NCI-H510A (cell line): ENCODE measurements at regions not wholly inside any gene's neighbourhood (a gene's known extent, or its start where the extent isn't known, plus 50 kb on each side); places are given as distances from the start of the nearest gene placed in this dataset.

Experiments used
- DNase-seq: peaks from one replicate; lab custom pipeline; 2025; lab: John Stamatoyannopoulos, UW

DNA sequence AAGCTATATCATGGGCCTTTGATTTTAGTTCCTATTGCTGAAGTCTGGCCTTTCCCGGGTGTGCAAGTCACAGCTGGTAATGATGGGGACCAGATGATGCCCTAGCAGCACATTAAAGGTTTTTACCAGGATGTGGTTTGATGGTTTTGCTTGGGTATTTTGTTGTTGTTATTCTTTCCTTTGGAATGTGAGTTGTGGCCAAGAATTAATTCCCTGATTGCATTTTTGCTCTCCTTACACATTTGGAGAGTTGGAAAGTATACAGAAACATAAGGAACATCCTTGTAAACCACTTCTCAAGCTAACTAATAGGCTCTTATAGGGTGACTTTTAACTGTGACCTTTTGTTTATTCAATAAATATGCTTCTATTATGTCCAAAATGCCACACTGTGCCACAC lies 154.1 kb upstream of the MMADHC start:
- DNase-seq = no peak

- no peak for DNase-seq
Observed at GRCh38 chr2:149740490-149740889, 152.9 kb upstream of the MMADHC start.

DNA sequence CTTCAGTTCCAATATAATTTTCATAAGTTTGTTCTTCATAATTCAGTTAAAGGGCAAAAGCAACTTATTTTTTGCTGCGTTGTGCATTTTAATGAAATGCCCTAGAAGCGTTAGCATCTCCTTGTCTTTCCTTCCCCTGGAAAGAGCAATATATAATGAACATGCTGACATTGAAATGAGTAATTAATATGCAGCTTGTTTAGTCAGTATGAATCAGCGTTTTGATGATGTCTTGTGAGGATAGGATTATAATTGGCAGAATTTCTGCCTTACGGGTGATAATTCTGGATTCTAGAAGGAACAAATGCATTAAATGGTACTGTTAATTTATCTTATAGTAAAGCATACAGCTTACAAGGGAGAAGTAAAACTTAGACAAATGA lies 152.3 kb upstream of the MMADHC start:
- DNase-seq = no peak

DNA sequence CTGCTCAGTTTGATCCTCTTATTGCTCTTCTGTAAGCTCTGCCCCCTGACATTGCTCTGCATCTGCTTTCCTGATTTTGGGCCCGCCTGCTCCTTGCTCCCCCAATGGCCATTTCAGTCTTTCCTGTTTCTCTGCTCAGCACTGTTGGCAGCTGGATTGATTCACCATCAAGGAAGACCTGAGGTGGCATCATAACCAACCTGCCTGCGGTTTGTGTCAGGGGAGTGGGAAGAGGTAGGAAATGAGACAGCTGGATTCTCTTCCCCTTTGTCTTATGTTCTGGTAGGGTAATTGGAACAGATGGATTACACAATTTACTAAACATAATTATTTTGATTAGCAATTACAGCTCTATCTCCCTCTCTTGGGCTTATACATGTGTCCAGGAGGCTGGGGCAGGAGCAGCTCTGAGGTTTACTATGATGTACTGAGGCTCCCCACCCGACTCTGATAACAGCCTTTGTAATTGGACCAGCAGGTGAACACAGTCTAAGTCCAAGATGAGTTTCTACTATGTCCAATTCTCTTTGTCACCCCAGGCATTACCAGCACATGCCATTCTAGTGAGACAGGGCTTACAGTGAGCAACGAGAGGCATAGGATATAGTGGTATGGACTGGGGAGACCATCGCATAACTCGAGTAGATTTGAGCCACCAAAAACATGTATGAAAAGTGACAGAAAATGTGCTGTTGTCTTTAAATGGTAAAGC lies 151.8 kb upstream of the MMADHC start:
- no peak for DNase-seq

DNA sequence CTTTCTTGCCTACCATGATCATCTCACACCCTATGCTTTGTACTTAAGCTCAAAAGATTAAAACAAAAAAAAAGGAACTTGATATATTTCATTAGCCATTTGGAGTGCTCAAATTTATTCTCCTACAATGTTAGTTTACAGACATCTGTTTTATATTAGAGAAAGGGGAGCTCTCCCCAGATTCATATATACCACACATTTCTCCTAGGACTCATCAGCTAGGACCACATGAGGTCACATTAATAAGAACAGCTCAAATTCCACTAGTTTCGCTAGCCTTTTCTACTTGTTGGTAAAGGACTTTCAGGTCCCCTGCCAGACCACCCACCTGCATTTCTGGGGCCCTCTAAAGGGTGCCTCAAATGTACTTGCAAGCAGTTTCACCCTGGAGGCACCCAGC lies 151.2 kb upstream of the MMADHC start:
- no peak for DNase-seq

- DNase-seq = no peak
Observed at GRCh38 chr2:149737896-149738295, 150.3 kb upstream of the MMADHC start.

- no peak for DNase-seq
Observed at GRCh38 chr2:149735237-149735958, 147.8 kb upstream of the MMADHC start.

DNA sequence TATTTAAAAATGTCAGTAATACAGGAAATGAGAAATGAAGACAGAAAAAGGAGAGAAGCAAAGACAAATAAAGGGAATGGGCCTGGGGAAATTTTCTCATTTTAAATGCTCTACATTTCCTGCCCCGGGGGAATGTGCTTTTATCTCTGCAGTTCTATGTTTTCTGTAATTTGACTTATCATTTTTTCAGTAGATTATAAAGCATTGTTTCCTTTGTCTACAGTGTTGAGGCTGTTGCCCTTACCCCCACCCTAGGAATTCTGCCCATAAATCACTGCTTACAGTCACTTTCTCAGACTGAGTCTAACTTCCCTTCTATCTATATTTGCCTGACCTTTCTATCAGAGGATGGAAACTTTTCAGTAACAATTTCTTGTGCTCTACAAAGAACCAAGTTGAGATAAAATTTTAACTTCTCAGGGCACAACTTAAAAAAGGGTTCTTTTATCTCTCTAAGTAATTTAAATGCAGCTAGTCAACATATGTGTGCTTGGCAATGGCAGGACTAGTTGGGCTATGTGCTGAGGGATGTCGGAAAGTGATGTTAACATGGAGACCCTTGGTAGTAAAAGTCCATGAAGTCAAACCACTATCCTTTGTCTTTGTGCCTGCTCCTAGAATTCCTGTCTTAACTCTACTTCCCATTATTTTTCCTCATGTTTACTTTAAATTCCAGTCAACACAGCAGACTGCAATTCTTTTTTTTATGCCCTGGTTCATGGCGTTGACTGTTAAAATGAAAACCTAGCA lies 146.5 kb upstream of the MMADHC start:
- no peak for DNase-seq

DNA sequence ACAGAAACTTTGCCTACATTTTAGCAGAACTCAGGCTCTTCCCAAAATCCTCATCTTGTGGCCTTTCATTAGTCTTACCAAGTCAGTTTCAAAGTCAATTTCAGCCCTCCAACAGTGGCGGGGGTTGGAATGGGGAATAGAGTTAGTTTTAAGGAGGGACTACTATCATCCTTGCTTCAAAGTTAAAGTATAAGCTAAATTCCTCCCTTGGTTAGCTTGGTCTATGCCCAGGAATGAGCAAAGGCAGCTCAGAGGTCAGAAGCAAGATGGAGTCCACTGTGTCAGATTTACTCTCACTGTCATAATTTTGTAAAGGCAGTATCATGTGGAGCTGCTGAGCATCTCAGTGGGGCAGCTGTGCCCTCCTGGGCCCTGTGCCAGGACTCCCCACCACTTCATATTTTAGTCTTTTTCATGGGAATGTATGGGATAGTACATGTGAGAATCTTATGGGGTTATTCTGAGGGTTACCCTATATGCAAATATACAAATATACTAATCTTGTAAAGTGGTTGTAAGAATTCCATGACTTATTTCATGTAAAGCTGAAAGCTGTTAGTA lies 145.2 kb upstream of the MMADHC start:
- DNase-seq = no peak

- no peak for DNase-seq
Observed at GRCh38 chr2:149732001-149732685, 144.6 kb upstream of the MMADHC start.

- no peak for DNase-seq
Observed at GRCh38 chr2:149731079-149731478, 143.5 kb upstream of the MMADHC start.

DNA sequence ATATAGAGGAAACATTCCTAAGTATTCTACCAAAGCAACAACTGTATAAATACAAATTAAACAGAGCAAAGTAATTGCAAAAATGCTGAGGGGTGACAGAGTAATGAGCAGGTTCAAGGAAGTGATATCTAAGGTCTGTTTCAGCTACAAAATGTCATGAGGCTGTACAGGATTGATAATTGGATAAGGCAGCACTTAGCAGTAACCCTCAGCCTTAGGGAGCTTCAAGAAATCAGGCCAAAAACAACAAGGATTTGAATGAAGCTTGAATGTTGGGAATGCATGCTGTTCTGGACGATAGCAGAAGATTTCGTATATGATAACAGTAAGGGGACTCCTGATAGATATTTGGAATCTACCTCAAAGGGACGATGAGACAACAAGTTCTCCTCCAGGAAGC lies 142.0 kb upstream of the MMADHC start:
- DNase-seq = no peak

DNA sequence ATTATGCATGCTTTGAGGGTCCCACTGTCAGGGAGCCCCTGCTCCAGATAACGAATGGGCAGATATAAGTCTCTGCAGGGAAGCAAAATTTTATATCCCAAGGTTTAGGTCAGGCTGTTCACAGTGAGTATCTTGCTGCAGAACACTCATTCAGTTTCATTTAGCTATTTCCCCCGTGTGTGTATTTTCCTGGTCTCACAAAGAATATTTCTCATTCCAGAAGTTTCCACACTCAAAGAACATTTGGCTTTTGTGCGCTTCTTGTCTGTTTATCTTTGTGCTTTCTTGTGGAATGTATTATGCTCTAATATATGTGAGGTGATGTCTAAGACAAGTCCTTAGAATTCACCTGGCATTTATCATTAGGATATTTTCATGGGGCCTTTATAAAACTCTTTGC lies 140.4 kb upstream of the MMADHC start:
- no peak for DNase-seq

DNA sequence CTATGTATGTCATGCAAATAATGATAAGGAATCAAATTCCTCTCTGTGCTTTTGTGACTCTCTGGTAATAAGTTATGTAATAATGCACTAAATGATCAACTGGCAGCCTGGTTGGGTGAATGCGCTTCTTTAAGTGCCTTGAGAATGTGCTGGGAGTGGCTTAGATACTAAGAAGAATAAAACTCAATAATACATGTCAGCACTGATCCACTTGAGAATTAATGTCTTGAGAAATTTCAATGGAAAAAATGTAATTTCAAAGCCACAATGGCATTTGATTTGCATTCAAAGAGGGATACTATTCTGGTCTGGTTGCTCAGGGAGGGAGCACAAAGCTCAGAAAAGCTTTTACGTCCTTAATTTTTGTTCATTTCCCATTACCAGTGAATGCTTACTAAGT lies 137.7 kb upstream of the MMADHC start:
- DNase-seq = no peak

- no peak for DNase-seq
Observed at GRCh38 chr2:149724091-149724490, 136.5 kb upstream of the MMADHC start.

DNA sequence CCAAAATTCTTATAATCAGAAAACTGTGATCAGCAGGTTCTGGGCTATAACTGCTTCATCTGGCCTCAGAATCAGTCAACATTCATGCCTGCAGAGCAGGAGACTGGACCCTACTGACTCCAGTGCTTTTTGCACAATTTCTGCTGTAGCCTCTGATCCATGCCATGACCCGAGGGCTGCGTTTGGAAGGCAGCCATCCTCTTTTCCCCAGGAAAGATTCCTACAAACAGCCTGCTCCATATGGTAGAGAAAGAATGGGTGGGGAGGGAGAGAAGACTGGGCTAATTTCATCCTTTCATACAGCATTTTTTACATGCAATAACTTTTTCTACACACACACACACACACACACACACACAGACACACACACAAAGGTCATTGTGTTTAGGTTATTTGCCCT lies 133.0 kb upstream of the MMADHC start:
- DNase-seq = no peak

DNA sequence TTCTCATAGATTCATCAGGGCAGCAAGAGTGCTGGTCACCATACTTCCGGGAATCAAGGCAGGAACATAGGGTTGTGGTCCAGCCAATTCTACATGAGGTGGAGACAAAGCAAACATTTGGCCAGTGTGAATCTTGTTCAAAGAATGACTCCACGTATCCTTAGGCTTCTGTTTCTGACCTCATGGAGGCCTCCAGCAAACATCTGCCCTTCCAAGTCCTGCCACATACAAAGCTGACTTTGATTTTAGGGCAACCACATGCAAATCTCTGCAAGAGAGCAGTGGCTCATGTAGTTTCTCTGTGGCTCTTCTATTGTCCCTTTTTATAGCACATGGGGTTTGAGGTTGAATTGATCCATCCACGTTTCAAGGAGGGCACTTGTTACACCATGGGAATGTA lies 132.1 kb upstream of the MMADHC start:
- DNase-seq = no peak

- DNase-seq = no peak
Observed at GRCh38 chr2:149716687-149717086, 129.1 kb upstream of the MMADHC start.

DNA sequence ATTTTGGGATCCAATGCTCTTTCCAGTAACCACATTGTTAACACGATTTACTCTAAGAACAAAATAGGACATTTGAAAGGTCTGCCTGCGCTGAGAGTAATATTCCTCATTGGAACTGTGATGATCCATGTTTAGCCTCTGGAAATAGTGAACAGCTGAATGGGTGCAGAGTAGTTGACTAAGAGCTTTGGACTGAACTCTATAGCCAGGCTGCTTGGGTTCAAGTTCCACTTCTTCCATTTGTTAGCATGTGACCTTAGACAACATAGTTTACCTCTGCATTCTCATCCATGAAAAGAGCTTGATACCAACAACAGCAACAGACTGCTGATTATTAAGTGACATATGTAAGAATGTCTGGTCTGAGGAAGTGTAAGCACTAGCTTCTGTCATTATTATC lies 128.3 kb upstream of the MMADHC start:
- no peak for DNase-seq

GRCh38 chr2:149715005-149715592 lies 127.5 kb upstream of the MMADHC start:
- no peak for DNase-seq

DNA sequence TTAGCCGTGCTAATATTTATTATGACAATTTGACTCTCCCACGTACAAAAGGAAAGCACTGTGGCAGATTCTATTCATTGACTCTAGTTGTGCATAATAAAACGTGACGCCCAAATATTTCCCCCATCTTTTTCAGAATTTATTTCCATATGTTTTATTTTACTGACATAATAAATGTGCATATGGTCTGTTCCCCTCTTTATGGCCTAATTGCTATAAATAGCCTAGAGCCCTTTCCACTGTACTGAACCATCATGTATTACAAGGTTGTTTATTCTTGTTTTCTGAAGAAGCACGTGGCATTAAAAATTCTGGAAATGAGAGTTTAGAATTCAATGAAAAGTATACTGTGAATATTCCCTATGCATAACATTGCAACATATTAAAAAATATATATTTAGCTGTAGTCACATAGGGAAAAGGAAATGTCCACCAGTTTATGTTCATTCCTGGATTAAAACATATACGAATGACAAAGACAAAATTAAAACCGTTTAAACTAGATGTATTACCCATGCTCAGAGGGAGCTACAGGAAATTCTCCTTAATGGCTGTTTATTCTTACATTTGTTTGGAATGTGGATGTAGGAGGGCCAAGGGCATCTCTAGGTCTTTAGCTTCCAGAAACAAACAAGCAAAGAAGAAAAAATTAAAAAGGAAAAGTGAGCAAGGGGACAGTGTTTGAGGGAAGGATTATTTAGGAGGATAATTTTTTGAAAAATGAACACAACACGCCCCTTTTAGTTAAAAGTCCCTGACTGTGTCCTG lies 122.1 kb upstream of the MMADHC start:
- DNase-seq = no peak
